ENCODE measurements at regions not wholly inside any gene's neighbourhood (a gene's known extent, or its start where the extent isn't known, plus 50 kb on each side); places are given as distances from the start of the nearest gene placed in this dataset.

DNA sequence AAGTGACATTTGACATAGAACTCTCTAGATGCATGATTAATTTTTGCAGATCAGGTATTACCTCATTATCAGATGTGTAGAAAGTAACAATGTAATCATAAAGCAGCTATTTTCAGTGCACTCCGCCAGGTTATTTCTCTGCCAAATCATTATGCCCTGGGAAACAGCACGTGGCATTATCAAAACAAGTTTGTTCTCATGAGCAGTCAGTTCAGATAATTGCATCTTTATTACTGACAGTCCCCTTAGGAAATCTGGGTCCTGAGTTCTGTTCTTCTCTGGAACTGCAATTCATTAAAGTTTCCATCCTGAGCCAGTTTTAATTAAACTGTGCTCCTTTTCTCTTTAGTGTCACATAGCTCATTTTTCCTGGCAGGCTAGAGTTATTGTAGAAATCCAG lies 94.7 kb upstream of the KRR1 start:
- TF ChIP-seq, protein P1, sequence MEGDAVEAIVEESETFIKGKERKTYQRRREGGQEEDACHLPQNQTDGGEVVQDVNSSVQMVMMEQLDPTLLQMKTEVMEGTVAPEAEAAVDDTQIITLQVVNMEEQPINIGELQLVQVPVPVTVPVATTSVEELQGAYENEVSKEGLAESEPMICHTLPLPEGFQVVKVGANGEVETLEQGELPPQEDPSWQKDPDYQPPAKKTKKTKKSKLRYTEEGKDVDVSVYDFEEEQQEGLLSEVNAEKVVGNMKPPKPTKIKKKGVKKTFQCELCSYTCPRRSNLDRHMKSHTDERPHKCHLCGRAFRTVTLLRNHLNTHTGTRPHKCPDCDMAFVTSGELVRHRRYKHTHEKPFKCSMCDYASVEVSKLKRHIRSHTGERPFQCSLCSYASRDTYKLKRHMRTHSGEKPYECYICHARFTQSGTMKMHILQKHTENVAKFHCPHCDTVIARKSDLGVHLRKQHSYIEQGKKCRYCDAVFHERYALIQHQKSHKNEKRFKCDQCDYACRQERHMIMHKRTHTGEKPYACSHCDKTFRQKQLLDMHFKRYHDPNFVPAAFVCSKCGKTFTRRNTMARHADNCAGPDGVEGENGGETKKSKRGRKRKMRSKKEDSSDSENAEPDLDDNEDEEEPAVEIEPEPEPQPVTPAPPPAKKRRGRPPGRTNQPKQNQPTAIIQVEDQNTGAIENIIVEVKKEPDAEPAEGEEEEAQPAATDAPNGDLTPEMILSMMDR (conservative IDR thresholded peaks at IDR 0.05 in 1 of 2, IDR thresholded peaks at IDR 0.05 in 1 of 2; ENCODE audit: low read depth in 1 of 2, low read length in 2 of 2): no peak
- TF ChIP-seq EZH2 (IDR thresholded peaks at IDR 0.05; ENCODE audit: low read length, missing control alignments): no peak
